AG04450 (cell line): ENCODE measurements at regions not wholly inside any gene's neighbourhood (a gene's known extent, or its start where the extent isn't known, plus 50 kb on each side); places are given as distances from the start of the nearest gene placed in this dataset.

ENCODE experiments used
- CTCF ChIA-PET: fragments of 300-600, 350-600 bp; formaldehyde crosslinking; extraction: SDS; loops from one replicate; lab custom pipeline; 2022; ENCODE audit warnings: antibody characterized with exemption, inconsistent platforms; lab: Charles Lee
- POLR2A ChIA-PET: fragments of 350-600 bp; formaldehyde crosslinking; extraction: SDS; loops from one replicate; lab custom pipeline; 2021; ENCODE audit warnings: antibody characterized with exemption, inconsistent platforms; lab: Yijun Ruan, JAX
- DNase-seq: peaks from one replicate; pipeline ENCODE4 v3.0.0-alpha.2; 2011; ENCODE audit warnings: low read depth, low spot score
- H3K27ac ChIP-seq: one replicate; pipeline ENCODE4 v1.5.1; 2012; ENCODE audit warnings: low read depth, low read length, control low read depth
- H3K27me3 ChIP-seq: one replicate; pipeline ENCODE4 v1.6.0; 2012; ENCODE audit warnings: low read length; ENCODE audit not compliant: control insufficient read depth, insufficient read depth
- H3K4me3 ChIP-seq: 2 replicates; pipeline ENCODE4 v1.5.1; 2011; ENCODE audit warnings: mild to moderate bottlenecking, low read depth, low read length, control low read depth
- H3K9me3 ChIP-seq: 2 replicates; pipeline ENCODE4 v1.5.1; 2012; ENCODE audit warnings: low read length; ENCODE audit not compliant: control insufficient read depth, insufficient read depth
- TF ChIP-seq, protein P1 (sequence below): IDR thresholded peaks from 2 replicates; pipeline ENCODE4 v1.5.1; 2011; ENCODE audit warnings: low read depth, low read length, control low read depth, inconsistent platforms

DNA sequence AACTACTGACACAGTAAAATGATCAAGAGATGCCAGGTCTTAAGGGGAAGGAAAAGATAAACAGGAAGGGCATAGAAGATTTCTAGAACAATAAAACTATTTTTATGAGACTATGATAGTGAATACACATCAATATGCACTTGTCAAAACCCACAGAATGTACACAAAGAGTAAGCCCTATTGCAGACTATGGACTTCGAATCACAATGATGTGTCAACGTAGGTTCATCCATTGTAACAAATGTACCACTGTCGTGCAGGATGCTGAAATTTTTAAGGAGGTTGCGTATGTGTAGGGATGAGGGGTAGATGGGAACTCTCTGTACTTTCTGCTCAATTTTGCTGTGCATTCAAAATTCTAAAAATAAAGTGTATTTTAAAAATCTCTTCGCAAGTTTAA is 171.9 kb downstream of the KLF12 start:
- ChIA-PET POLR2A (no interaction called here), CTCF (no interaction called here)
- Histone ChIP-seq H3K9me3 (no peaks in the 10 kb centered on the region), H3K27ac (no peak overlapping the region), H3K27me3 (no peaks in the 10 kb centered on the region), H3K4me3 (no peak overlapping the region)
- DNase-seq = no peak
- TF ChIP-seq, protein P1, sequence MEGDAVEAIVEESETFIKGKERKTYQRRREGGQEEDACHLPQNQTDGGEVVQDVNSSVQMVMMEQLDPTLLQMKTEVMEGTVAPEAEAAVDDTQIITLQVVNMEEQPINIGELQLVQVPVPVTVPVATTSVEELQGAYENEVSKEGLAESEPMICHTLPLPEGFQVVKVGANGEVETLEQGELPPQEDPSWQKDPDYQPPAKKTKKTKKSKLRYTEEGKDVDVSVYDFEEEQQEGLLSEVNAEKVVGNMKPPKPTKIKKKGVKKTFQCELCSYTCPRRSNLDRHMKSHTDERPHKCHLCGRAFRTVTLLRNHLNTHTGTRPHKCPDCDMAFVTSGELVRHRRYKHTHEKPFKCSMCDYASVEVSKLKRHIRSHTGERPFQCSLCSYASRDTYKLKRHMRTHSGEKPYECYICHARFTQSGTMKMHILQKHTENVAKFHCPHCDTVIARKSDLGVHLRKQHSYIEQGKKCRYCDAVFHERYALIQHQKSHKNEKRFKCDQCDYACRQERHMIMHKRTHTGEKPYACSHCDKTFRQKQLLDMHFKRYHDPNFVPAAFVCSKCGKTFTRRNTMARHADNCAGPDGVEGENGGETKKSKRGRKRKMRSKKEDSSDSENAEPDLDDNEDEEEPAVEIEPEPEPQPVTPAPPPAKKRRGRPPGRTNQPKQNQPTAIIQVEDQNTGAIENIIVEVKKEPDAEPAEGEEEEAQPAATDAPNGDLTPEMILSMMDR = no peak

DNA sequence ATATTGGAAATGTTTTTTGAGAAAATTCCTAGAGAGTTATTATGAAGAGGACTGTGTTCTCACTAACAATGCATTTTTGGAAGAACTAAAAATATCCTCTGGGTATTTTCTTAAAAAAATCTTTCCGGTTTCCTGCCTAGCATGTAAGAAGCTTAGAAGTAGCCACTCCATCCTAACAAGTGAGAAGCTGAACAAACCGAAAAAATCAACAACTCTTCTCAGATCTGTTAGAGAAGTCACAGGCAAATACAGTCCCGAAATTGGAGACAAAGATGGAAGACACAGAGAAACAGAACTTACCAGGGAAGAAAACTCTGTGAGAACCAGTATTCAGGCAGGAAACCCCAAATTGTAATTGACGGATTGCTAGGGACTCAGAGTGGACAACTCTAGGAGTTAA is 173.0 kb downstream of the KLF12 start:
- Histone ChIP-seq H3K4me3 (no peak overlapping the region), H3K27ac (no peak overlapping the region), H3K27me3 (no peaks in the 10 kb centered on the region), H3K9me3 (no peaks in the 10 kb centered on the region)
- ChIA-PET POLR2A (no interaction called here), CTCF (interaction anchor here (1.2 kb wide), 1 partner anchor 10 kb away, joined by 3 read pairs; no protein-coding TSS in a partner anchor)
- TF ChIP-seq, protein P1 = no peak
- DNase-seq = no peak

DNA sequence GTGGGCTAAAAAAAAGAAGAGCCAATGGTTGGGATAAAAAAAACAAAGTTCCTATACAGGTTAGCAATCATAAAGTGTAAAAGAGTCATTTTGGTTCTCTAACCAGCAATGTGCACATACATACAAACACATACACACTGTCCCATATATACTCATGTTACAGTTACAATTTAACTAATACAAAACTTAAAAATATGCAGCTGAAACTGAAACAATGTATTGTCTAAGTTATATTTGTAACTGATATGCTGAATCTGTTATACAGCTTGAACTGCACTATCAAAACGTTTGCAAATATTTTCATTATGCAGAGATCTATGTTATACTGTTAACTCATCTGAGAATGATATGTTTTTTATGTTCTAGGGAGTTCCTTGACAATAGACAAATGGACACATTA is 173.7 kb downstream of the KLF12 start:
- CTCF ChIA-PET = interaction anchor here (1.2 kb wide), 1 partner anchor 10 kb away, joined by 3 read pairs; no protein-coding TSS in a partner anchor
- POLR2A ChIA-PET = no interaction called here
- H3K27me3 ChIP-seq = no peaks in the 10 kb centered on the region
- no peak overlapping the region for H3K4me3 ChIP-seq
- no peak overlapping the region for H3K27ac ChIP-seq
- DNase-seq = no peak
- H3K9me3 ChIP-seq = no peaks in the 10 kb centered on the region
- TF ChIP-seq, protein P1 = no peak

DNA sequence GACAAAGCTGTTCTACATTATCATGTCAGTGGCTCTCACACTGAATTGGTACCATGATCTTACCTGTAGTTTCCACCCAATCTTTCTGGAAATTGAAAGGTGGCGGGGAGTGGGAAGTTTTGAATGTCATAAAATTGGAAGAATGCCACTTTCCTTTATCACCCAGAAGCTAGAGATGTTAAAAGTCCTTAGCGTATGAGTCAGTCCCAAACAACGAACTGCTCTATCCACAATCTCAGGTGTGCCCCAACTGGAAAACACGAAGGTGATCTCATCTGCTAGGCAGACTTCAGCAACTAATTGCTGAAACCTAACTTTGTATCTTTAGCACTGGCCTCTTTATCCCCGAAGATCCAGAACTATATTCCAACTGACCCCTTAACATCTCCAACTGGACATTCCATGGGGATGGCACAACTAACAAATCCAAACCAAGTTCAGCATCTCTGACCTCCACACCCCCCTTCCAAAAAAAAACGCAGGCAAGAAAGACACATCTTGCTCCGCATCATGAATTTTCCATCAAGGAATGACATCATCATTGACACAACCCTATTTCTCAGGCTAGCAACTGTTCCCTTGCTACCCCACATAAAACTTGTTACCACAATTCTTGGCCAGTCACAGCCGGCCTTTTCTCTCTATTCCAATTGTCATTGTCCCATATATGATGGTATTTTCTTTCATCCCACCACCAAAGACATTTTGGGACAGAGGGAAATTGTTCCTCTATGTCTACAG is 175.4 kb downstream of the KLF12 start:
- POLR2A ChIA-PET = no interaction called here
- CTCF ChIA-PET = no interaction called here
- Histone ChIP-seq H3K9me3 (no peaks in the 10 kb centered on the region), H3K27me3 (no peaks in the 10 kb centered on the region), H3K27ac (no peak overlapping the region), H3K4me3 (no peak overlapping the region)
- TF ChIP-seq, protein P1 = no peak
- DNase-seq = no peak

DNA sequence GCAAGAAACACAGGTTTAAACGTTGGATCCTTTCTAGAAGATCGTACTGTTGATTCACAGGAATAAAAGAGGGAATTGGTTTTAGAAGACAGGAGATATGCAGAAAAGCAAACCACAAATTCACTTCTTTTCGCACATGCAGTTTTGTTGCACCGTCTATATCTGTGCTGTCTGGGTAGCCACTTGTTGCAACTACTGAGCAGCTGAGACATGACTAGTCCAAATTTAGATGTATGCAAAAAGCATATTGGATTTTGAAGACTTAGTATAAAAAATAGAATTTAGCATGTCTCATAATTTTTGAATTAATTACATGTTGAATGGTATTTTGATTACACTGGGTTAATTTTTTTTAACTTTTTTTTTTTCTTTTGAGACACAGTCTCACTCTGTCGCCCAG is 176.3 kb downstream of the KLF12 start:
- Histone ChIP-seq H3K27ac (no peak overlapping the region), H3K27me3 (no peaks in the 10 kb centered on the region), H3K4me3 (no peak overlapping the region), H3K9me3 (no peaks in the 10 kb centered on the region)
- ChIA-PET CTCF (no interaction called here), POLR2A (no interaction called here)
- TF ChIP-seq, protein P1 = no peak
- DNase-seq = no peak
